Kidney tubule cell (primary cell): ENCODE measurements at regions not wholly inside any gene's neighbourhood (a gene's known extent, or its start where the extent isn't known, plus 50 kb on each side); places are given as distances from the start of the nearest gene placed in this dataset.

ENCODE experiments used
- DNase-seq: peaks from one replicate; pipeline ENCODE4 v3.0.0-alpha.2; 2018; ENCODE audit warnings: low spot score

GRCh38 chr10:90125456-90126255 is 424.3 kb downstream of the KIF20B start:
- DNase-seq: no peak

- DNase-seq: no peak
These were observed 424.8 kb downstream of the KIF20B start for GRCh38 chr10:90126256-90126595.

- no peak for DNase-seq
These were observed 429.1 kb downstream of the KIF20B start for GRCh38 chr10:90130321-90131086.

GRCh38 chr10:90133606-90134005 is 432.2 kb downstream of the KIF20B start:
- no peak for DNase-seq

- DNase-seq: no peak
These were observed 435.4 kb downstream of the KIF20B start for GRCh38 chr10:90136731-90137316.

- peak; percentile 20 for DNase-seq
These were observed 437.5 kb downstream of the KIF20B start for GRCh38 chr10:90138844-90139243.

- no peak for DNase-seq
These were observed 440.4 kb downstream of the KIF20B start for GRCh38 chr10:90141791-90142190.

GRCh38 chr10:90143937-90144336 is 442.5 kb downstream of the KIF20B start:
- DNase-seq: no peak

- peak; percentile 16 for DNase-seq
These were observed 446.9 kb downstream of the KIF20B start for GRCh38 chr10:90148116-90148855.

- no peak for DNase-seq
These were observed 448.2 kb downstream of the KIF20B start for GRCh38 chr10:90149563-90149962.

- no peak for DNase-seq
These were observed 461.0 kb downstream of the KIF20B start for GRCh38 chr10:90162271-90162853.

- DNase-seq: no peak
These were observed 466.0 kb downstream of the KIF20B start for GRCh38 chr10:90167174-90168064.

- DNase-seq: no peak
These were observed 466.9 kb downstream of the KIF20B start for GRCh38 chr10:90168244-90168643.

- DNase-seq: no peak
These were observed 469.8 kb downstream of the KIF20B start for GRCh38 chr10:90171014-90171722.

GRCh38 chr10:90174531-90174930 is 473.1 kb downstream of the KIF20B start:
- no peak for DNase-seq

GRCh38 chr10:90175161-90175681 is 473.8 kb downstream of the KIF20B start:
- DNase-seq: no peak

GRCh38 chr10:90179696-90180407 is 478.5 kb downstream of the KIF20B start:
- peak; percentile 43 for DNase-seq

GRCh38 chr10:90180886-90181691 is 479.7 kb downstream of the KIF20B start:
- no peak for DNase-seq

- no peak for DNase-seq
These were observed 491.4 kb downstream of the KIF20B start for GRCh38 chr10:90192825-90193224.
